Retinal pigment epithelial cell (primary cell): ENCODE measurements at regions not wholly inside any gene's neighbourhood (a gene's known extent, or its start where the extent isn't known, plus 50 kb on each side); places are given as distances from the start of the nearest gene placed in this dataset.
"Not testable (repeated sequence)": the region's sequence is repeated elsewhere in the genome, so short reads cannot be mapped to it uniquely, and the experiment has no call there.

Experiments used
- DNase-seq: peaks from one replicate; pipeline ENCODE4 v3.0.0-alpha.2; 2010; ENCODE audit warnings: low read depth
- H3K4me3 ChIP-seq: 2 replicates; pipeline ENCODE4 v1.5.1; 2011; ENCODE audit warnings: mild to moderate bottlenecking, low read length, control low read depth, moderate library complexity
- TF ChIP-seq, protein P1 (sequence below): conservative IDR thresholded peaks from 2 replicates; pipeline ENCODE4 v1.5.1; 2011; ENCODE audit warnings: low read depth, low read length, control low read depth, inconsistent platforms

DNA sequence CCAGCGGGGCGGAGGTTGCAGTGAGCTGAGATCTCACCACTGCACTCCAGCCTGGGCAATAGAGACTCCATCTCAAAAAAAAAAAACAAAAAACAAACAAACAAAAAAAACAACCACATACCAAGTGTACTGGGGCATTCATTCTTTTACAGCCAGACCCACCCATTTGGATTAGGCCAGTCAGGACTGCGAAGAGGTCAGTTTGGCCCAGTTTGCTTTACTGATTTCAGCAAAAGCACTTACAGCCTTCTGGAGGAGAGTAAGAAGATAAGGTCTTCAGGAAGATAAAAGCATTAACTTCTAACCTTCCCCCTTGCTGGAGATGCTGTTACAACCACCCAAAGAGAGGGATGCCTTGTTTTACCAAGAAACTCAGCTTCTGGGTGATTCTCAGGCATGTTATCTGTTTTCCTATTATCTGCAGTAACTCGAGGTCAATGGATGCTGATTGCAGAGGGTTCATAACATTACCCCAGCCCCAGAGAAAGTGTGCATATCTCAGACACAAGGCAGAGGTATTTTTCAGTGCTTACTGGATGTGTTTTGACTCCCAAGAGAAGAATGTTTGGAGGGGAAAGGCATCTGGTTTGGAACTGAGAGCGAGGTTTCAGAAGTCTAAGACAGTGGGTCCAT, 118.9 kb downstream of the RIN2 start:
- TF ChIP-seq, protein P1, sequence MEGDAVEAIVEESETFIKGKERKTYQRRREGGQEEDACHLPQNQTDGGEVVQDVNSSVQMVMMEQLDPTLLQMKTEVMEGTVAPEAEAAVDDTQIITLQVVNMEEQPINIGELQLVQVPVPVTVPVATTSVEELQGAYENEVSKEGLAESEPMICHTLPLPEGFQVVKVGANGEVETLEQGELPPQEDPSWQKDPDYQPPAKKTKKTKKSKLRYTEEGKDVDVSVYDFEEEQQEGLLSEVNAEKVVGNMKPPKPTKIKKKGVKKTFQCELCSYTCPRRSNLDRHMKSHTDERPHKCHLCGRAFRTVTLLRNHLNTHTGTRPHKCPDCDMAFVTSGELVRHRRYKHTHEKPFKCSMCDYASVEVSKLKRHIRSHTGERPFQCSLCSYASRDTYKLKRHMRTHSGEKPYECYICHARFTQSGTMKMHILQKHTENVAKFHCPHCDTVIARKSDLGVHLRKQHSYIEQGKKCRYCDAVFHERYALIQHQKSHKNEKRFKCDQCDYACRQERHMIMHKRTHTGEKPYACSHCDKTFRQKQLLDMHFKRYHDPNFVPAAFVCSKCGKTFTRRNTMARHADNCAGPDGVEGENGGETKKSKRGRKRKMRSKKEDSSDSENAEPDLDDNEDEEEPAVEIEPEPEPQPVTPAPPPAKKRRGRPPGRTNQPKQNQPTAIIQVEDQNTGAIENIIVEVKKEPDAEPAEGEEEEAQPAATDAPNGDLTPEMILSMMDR: no peak
- H3K4me3 ChIP-seq: no peak overlapping the region
- no peak for DNase-seq

DNA sequence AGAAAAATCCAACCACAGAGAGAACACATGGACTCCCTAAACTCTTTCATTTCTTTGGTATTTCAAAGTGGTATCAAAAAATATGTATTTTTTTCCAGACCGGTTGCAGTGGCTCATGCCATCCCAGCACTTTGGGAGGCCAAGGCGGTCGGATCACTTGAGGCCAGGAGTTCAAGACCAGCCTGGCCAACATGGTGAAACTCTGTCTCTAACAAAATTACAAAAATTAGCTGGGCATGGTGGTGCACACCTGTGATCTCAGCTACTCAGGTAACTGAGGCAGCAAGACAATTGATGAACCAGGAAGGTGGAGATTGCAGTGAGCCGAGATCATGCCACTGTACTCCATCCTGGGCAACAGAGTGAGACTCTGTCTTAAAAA, 121.8 kb downstream of the RIN2 start:
- not testable (repeated sequence) for DNase-seq, H3K4me3 ChIP-seq

DNA sequence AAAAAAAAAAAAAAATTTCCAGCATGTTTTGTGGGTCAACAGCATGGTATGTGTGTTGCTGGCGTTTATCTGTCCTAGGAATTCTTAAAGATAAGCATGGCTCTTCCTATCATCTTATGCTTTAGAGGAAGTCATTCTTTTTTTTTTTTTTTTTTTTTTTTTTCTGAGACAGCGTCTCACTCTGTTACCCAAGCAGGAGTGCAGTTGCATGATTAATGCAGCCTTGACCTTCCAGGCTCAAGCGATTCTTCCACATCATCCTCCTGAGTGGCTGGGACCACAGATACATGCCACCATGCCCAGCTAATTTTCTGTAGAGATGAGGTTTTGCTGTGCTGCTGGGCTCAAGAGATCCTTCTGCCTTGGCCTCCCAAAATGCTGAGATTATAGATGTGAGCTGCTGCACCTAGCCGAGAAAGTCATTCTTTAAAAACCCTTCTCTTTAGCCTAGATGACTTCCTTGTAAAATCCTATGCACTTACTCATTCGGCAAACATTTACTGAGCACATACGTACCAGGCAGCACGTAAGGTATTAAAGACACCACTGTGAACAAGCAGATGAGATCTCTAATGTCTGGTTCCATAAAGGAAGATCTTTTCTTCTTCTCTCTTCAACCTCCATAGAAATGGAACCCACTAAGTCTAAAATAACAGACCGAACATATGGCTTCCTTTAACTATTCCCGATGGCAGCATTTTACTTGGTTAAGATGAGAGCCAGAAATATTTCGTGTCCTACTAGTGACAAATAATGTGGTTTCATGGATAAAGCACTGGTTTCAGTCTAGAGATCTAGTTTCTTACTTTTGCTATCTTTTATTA, 122.4 kb downstream of the RIN2 start:
- no peak overlapping the region for H3K4me3 ChIP-seq
- TF ChIP-seq, protein P1: no peak
- no peak for DNase-seq

GRCh38 chr20:19881080-19881840, 123.2 kb downstream of the RIN2 start:
- DNase-seq: no peak
- no peak overlapping the region for H3K4me3 ChIP-seq
- TF ChIP-seq, protein P1: no peak

- TF ChIP-seq, protein P1: no peak
- no peak for DNase-seq
- H3K4me3 ChIP-seq: no peak overlapping the region
These were observed 123.9 kb downstream of the RIN2 start for GRCh38 chr20:19881990-19882389.

DNA sequence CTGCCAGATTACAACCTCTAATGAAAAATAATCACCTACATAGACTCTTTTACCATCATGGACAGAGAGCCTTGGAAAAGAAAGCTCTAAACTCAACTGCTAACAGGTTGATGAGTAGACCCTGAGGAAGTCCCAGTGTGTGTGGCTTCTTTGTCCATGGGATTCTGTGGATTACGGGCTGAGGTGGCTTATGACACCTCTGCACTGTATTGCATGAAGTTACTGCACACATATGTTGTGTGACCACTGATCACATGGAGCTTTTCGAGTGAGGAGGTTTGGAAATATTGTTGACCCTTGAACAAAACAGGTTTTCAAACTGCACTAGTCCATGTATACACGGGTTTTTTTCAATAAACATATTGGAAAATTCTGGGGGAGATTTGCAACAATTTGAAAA, 124.4 kb downstream of the RIN2 start:
- no peak for DNase-seq
- no peak overlapping the region for H3K4me3 ChIP-seq
- TF ChIP-seq, protein P1: no peak

DNA sequence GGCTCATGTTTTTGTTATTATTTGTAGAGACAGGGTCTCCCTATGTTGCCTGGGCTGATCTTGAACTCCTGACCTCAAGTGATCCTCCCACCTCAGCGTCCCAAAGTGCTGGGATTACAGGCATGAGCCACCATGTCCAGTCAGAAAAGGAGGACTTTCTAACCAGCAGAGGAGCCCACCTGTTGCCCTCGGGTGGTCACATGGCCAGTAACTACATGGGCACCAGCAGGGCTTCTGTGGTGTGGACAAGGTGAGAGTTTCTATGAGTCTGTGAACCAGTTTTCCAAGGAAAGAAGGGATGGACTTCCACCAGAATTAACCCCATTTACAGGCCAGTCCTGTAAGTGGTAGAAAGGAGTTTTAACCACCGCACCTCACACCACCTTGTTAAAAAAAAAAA, 125.4 kb downstream of the RIN2 start:
- DNase-seq: no peak
- H3K4me3 ChIP-seq: no peak overlapping the region
- TF ChIP-seq, protein P1: no peak
